ENCODE measurements at regions not wholly inside any gene's neighbourhood (a gene's known extent, or its start where the extent isn't known, plus 50 kb on each side); places are given as distances from the start of the nearest gene placed in this dataset.

GRCh38 chr15:31435261-31435911 is 108.8 kb downstream of the KLF13 start (continued):
- no peak for TF ChIP-seq CBX3 (IDR thresholded peaks at IDR 0.05; ENCODE audit: borderline replicate concordance, low read depth)
- TF ChIP-seq TCF3 (IDR thresholded peaks at IDR 0.05; ENCODE audit: borderline replicate concordance, insufficient read depth, low read depth, low read length), result 0 out of 2 replicates have a peak, but pooled peaks have one; percentile 50
- TF ChIP-seq HDAC2 (IDR thresholded peaks at IDR 0.05), result no peak
- 0 out of 2 replicates have a peak, but pooled peaks have one; percentile 3 for TF ChIP-seq ZNF384 (IDR thresholded peaks at IDR 0.05; ENCODE audit: borderline replicate concordance, low read depth, low read length)
- TF ChIP-seq GATAD2B (conservative IDR thresholded peaks at IDR 0.05; ENCODE audit: low read depth), result 0 out of 2 replicates have a peak, but pooled peaks have one; percentile 56
- TF ChIP-seq ZNF687 (IDR thresholded peaks at IDR 0.05), result no peak
- no peak for TF ChIP-seq JUND (IDR thresholded peaks at IDR 0.05; ENCODE audit: low read depth, low read length)
- 0 out of 2 replicates have a peak, but pooled peaks have one; percentile 44 for TF ChIP-seq CREB1 (IDR thresholded peaks at IDR 0.05; ENCODE audit: low read depth)
- no peak for TF ChIP-seq TARDBP (IDR thresholded peaks at IDR 0.05; ENCODE audit: borderline replicate concordance)
- peak; percentile 76; the same call in 2 of the 3 replicates for TF ChIP-seq POU2F2 (IDR thresholded peaks at IDR 0.05; ENCODE audit: borderline replicate concordance, low read depth, low read length)
- TF ChIP-seq NBN (IDR thresholded peaks at IDR 0.05), result peak; percentile 78; the same call in 1 of the 2 replicates
- no peak for TF ChIP-seq IRF5 (IDR thresholded peaks at IDR 0.05; ENCODE audit: borderline replicate concordance)
- no peak for TF ChIP-seq ZNF24 (IDR thresholded peaks at IDR 0.05)
- TF ChIP-seq MEF2A (IDR thresholded peaks at IDR 0.05; ENCODE audit: insufficient read depth, low read depth, low read length), result 0 out of 2 replicates have a peak, but pooled peaks have one; percentile 36
- TF ChIP-seq SP1 (IDR thresholded peaks at IDR 0.05; ENCODE audit: low read depth, low read length), result no peak
- TF ChIP-seq RELA (IDR thresholded peaks at IDR 0.05; ENCODE audit: borderline replicate concordance, partially characterized antibody), result no peak
- no peak for TF ChIP-seq TAF1 (IDR thresholded peaks at IDR 0.05; ENCODE audit: borderline replicate concordance, low read depth, low read length)
- TF ChIP-seq, protein P1, sequence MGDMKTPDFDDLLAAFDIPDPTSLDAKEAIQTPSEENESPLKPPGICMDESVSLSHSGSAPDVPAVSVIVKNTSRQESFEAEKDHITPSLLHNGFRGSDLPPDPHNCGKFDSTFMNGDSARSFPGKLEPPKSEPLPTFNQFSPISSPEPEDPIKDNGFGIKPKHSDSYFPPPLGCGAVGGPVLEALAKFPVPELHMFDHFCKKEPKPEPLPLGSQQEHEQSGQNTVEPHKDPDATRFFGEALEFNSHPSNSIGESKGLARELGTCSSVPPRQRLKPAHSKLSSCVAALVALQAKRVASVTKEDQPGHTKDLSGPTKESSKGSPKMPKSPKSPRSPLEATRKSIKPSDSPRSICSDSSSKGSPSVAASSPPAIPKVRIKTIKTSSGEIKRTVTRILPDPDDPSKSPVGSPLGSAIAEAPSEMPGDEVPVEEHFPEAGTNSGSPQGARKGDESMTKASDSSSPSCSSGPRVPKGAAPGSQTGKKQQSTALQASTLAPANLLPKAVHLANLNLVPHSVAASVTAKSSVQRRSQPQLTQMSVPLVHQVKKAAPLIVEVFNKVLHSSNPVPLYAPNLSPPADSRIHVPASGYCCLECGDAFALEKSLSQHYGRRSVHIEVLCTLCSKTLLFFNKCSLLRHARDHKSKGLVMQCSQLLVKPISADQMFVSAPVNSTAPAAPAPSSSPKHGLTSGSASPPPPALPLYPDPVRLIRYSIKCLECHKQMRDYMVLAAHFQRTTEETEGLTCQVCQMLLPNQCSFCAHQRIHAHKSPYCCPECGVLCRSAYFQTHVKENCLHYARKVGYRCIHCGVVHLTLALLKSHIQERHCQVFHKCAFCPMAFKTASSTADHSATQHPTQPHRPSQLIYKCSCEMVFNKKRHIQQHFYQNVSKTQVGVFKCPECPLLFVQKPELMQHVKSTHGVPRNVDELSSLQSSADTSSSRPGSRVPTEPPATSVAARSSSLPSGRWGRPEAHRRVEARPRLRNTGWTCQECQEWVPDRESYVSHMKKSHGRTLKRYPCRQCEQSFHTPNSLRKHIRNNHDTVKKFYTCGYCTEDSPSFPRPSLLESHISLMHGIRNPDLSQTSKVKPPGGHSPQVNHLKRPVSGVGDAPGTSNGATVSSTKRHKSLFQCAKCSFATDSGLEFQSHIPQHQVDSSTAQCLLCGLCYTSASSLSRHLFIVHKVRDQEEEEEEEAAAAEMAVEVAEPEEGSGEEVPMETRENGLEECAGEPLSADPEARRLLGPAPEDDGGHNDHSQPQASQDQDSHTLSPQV (IDR thresholded peaks at IDR 0.05), result peak; percentile 35; the same call in 1 of the 2 replicates

Data from GM12878 (cell line).